ENCODE measurements at regions not wholly inside any gene's neighbourhood (a gene's known extent, or its start where the extent isn't known, plus 50 kb on each side); places are given as distances from the start of the nearest gene placed in this dataset.

DNA sequence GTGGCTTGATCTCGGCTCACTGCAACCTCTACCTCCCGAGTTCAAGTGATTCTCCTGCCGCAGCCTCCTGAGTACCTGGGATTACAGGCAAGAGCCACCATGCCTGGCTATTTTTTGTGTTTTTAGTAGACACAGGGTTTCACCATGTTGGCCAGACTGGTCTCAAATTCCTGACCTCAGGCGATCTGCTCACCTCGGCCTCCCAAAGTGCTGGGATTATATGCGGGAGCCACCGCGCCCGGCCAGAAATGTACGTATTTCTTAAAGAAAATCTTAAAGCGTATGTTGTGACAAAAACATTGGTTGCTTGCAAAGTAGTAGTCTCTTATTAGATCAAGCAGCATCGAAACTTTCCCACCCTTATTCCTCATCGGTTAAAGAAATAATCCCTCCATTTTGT, 748.9 kb upstream of the NR2F2 start:
- TF ChIP-seq, protein P1, sequence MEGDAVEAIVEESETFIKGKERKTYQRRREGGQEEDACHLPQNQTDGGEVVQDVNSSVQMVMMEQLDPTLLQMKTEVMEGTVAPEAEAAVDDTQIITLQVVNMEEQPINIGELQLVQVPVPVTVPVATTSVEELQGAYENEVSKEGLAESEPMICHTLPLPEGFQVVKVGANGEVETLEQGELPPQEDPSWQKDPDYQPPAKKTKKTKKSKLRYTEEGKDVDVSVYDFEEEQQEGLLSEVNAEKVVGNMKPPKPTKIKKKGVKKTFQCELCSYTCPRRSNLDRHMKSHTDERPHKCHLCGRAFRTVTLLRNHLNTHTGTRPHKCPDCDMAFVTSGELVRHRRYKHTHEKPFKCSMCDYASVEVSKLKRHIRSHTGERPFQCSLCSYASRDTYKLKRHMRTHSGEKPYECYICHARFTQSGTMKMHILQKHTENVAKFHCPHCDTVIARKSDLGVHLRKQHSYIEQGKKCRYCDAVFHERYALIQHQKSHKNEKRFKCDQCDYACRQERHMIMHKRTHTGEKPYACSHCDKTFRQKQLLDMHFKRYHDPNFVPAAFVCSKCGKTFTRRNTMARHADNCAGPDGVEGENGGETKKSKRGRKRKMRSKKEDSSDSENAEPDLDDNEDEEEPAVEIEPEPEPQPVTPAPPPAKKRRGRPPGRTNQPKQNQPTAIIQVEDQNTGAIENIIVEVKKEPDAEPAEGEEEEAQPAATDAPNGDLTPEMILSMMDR (conservative IDR thresholded peaks at IDR 0.05 in 1 of 2, IDR thresholded peaks at IDR 0.05 in 1 of 2; ENCODE audit: extremely low read depth in 1 of 2, insufficient read depth in 1 of 2, low read depth in 1 of 2, low read length in 2 of 2), result no peak
- TF ChIP-seq EZH2 (IDR thresholded peaks at IDR 0.05; ENCODE audit: borderline replicate concordance, low read length), result no peak
